ENCODE measurements at regions not wholly inside any gene's neighbourhood (a gene's known extent, or its start where the extent isn't known, plus 50 kb on each side); places are given as distances from the start of the nearest gene placed in this dataset.

GRCh38 chr2:234565201-234565600 is 68.3 kb upstream of the ARL4C start:
- no peak for DNase-seq (ENCODE audit: low spot score)
- TF ChIP-seq CTCF (IDR thresholded peaks at IDR 0.05; ENCODE audit: borderline replicate concordance, control extremely low read depth, extremely low read depth, insufficient read depth, missing control alignments) = no peak
- in situ Hi-C loops (cut with MboI; ENCODE audit: low sequenced_read_pairs, unreplicated experiment) = no loop called here

DNA sequence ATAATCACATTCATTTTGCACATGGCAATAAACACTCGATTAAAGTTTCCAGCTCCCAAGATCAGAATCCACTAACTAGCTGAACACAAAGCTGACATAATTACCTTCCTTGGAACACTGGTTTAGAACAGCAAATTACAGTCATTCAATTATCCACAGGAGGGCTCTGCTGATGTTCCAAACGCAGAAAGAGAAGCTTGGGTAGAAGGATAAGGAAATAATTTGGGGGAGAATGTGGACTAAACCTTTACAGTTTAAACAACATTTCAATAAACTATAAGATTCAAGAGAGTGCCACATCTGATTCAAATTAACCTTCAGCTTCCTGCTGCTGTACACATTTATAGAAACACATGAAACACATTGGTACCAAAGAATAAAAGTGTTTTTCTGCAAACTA is 67.8 kb upstream of the ARL4C start:
- no peak for TF ChIP-seq CTCF (IDR thresholded peaks at IDR 0.05; ENCODE audit: borderline replicate concordance, control extremely low read depth, extremely low read depth, insufficient read depth, missing control alignments)
- in situ Hi-C loops (cut with MboI; ENCODE audit: low sequenced_read_pairs, unreplicated experiment) = no loop called here
- no peak for DNase-seq (ENCODE audit: low spot score)

DNA sequence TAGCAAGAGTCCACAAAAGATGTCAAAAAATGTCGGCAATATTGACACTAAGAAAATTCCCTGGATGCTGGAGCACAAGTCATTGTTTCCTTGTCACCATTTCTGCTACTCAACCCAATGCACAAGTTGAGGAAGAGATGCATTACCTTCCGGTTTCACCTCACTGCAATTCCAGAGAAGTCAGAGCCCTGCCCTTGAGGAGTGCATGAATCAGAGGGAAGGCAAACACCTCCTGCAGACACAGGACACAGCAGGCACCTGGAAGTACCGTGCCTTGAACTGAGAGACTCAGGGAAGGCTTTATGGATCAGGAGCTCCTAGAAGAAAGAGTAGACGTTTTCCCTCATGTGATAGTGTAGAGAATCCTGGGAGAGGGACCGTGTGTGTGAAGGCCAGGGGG is 62.7 kb upstream of the ARL4C start:
- in situ Hi-C loops (cut with MboI; ENCODE audit: low sequenced_read_pairs, unreplicated experiment) = loop anchor here (10.0 kb wide), 1 partner anchor 555 kb away; no protein-coding TSS in a partner anchor
- TF ChIP-seq CTCF (IDR thresholded peaks at IDR 0.05; ENCODE audit: borderline replicate concordance, control extremely low read depth, extremely low read depth, insufficient read depth, missing control alignments) = no peak
- DNase-seq (ENCODE audit: low spot score) = no peak

DNA sequence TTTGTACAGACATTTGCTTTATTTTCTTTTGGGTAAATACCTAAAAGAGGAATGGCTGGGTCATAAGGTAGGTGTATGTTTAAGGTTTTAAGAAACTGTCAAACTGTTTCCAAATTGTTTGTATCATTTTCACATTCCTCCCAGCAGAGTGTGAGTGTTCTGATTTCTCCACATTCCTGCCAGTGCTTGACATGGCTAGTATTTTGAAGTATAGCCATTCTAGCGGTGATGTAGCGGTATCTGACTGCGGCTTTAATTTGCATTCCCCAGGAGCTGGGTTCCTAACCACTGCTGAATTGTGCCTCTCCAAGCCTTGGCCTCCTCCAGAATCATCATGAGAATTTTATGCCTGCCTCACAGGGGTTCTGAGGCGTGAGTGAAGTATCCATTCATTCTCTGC is 61.8 kb upstream of the ARL4C start:
- in situ Hi-C loops (cut with MboI; ENCODE audit: low sequenced_read_pairs, unreplicated experiment) = loop anchor here (10.0 kb wide), 1 partner anchor 556 kb away; no protein-coding TSS in a partner anchor
- no peak for DNase-seq (ENCODE audit: low spot score)
- TF ChIP-seq CTCF (IDR thresholded peaks at IDR 0.05; ENCODE audit: borderline replicate concordance, control extremely low read depth, extremely low read depth, insufficient read depth, missing control alignments) = no peak

GRCh38 chr2:234556848-234557573 is 60.1 kb upstream of the ARL4C start:
- in situ Hi-C loops (cut with MboI; ENCODE audit: low sequenced_read_pairs, unreplicated experiment) = loop anchor here (10.0 kb wide), 1 partner anchor 558 kb away; no protein-coding TSS in a partner anchor
- TF ChIP-seq CTCF (IDR thresholded peaks at IDR 0.05; ENCODE audit: borderline replicate concordance, control extremely low read depth, extremely low read depth, insufficient read depth, missing control alignments) = no peak
- DNase-seq (ENCODE audit: low spot score) = no peak

DNA sequence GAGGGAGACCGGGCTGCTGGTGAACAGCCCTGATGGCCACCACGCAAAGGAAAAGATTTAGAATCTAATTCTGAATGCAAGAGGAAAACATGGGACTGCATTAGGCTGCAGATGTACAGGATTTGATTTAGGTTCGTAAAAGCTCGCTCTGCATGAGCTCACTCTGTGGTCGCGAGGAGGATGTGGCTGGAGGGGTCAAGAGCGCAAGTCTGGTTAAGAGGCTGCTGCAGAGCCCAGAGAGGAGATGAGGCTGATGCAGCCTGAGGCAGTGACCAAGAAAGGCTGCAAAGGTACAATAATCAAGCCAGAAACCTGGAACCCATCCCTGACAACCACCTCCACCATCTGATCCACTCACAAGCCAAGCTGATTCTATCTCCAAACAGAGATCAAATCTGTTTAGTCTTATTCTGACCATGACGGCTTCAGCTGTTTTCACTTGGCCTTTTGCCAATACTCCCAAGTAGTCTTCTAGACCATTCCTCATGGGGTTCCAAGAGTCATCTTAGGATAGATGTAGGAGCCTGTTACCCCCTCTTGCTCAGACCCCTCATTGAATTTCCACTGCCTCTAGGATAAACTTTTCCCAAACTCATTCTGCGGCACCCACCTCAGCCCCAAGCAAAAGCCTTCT is 58.9 kb upstream of the ARL4C start:
- no peak for DNase-seq (ENCODE audit: low spot score)
- TF ChIP-seq CTCF (IDR thresholded peaks at IDR 0.05; ENCODE audit: borderline replicate concordance, control extremely low read depth, extremely low read depth, insufficient read depth, missing control alignments) = no peak
- in situ Hi-C loops (cut with MboI; ENCODE audit: low sequenced_read_pairs, unreplicated experiment) = loop anchor here (10.0 kb wide), 1 partner anchor 559 kb away; no protein-coding TSS in a partner anchor

Data from GM13976 (cell line).